ENCODE measurements at regions not wholly inside any gene's neighbourhood (a gene's known extent, or its start where the extent isn't known, plus 50 kb on each side); places are given as distances from the start of the nearest gene placed in this dataset.

GRCh38 chr2:65501836-65502235, 69.4 kb upstream of the SPRED2 start:
- Histone ChIP-seq H3K4me1 (no peaks in the 10 kb centered on the region), H3K36me3 (no peaks in the 10 kb centered on the region), H3K27ac (no peak overlapping the region), H3K9me3 (no peaks in the 10 kb centered on the region), H3K4me3 (no peak overlapping the region), H3K27me3 (no peaks in the 10 kb centered on the region)
- TF ChIP-seq EP300 (IDR thresholded peaks at IDR 0.05) = no peak
- TF ChIP-seq POLR2A (IDR thresholded peaks at IDR 0.05) = no peak
- no peak for TF ChIP-seq POLR2AphosphoS5 (IDR thresholded peaks at IDR 0.05)
- TF ChIP-seq, protein P1, sequence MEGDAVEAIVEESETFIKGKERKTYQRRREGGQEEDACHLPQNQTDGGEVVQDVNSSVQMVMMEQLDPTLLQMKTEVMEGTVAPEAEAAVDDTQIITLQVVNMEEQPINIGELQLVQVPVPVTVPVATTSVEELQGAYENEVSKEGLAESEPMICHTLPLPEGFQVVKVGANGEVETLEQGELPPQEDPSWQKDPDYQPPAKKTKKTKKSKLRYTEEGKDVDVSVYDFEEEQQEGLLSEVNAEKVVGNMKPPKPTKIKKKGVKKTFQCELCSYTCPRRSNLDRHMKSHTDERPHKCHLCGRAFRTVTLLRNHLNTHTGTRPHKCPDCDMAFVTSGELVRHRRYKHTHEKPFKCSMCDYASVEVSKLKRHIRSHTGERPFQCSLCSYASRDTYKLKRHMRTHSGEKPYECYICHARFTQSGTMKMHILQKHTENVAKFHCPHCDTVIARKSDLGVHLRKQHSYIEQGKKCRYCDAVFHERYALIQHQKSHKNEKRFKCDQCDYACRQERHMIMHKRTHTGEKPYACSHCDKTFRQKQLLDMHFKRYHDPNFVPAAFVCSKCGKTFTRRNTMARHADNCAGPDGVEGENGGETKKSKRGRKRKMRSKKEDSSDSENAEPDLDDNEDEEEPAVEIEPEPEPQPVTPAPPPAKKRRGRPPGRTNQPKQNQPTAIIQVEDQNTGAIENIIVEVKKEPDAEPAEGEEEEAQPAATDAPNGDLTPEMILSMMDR (IDR thresholded peaks at IDR 0.05) = no peak
- no peak for DNase-seq (ENCODE audit: low spot score in 2 of 2)
- WGBS = 97% methylated on average over 6 of the region's 6 CpGs

DNA sequence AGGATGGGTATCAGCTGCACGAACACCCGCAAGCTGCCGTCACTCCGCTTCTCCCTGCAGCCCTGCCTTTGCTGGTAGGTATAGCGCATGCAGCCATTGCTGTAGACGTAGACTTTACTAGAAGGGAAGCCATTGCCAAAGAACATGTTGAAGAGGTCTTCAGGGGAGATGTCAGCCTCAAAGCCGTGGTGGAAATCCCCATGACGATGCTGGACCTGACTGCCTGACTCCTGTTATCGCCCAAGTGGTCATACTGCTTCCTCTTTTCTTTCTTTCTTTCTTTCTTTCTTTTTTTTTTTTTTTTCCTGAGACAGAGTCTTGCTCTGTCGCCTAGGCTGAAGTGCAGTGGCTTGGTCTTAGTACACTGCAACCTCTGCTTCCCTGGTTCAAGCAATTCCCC, 68.7 kb upstream of the SPRED2 start:
- TF ChIP-seq POLR2A (IDR thresholded peaks at IDR 0.05) = no peak
- TF ChIP-seq, protein P1 (IDR thresholded peaks at IDR 0.05) = no peak
- TF ChIP-seq POLR2AphosphoS5 (IDR thresholded peaks at IDR 0.05) = no peak
- TF ChIP-seq EP300 (IDR thresholded peaks at IDR 0.05) = no peak
- Histone ChIP-seq H3K27ac (no peak overlapping the region), H3K4me3 (no peak overlapping the region), H3K4me1 (no peaks in the 10 kb centered on the region), H3K36me3 (no peaks in the 10 kb centered on the region), H3K27me3 (no peaks in the 10 kb centered on the region), H3K9me3 (no peaks in the 10 kb centered on the region)
- WGBS = 93% methylated on average over 10 of the region's 10 CpGs
- no peak for DNase-seq (ENCODE audit: low spot score in 2 of 2)

- no peaks in the 10 kb centered on the region for H3K27me3 ChIP-seq
- H3K36me3 ChIP-seq = no peaks in the 10 kb centered on the region
- H3K27ac ChIP-seq = no peak overlapping the region
- H3K4me3 ChIP-seq = no peak overlapping the region
- TF ChIP-seq, protein P1 (IDR thresholded peaks at IDR 0.05) = no peak
- TF ChIP-seq EP300 (IDR thresholded peaks at IDR 0.05) (no peak), POLR2A (IDR thresholded peaks at IDR 0.05) (no peak), POLR2AphosphoS5 (IDR thresholded peaks at IDR 0.05) (no peak)
- 93% methylated on average over 9 of the region's 9 CpGs for WGBS
- H3K4me1 ChIP-seq = no peaks in the 10 kb centered on the region
- no peak for DNase-seq (ENCODE audit: low spot score in 2 of 2)
- H3K9me3 ChIP-seq = no peaks in the 10 kb centered on the region
Observed at GRCh38 chr2:65500310-65501040, 68.1 kb upstream of the SPRED2 start.

DNA sequence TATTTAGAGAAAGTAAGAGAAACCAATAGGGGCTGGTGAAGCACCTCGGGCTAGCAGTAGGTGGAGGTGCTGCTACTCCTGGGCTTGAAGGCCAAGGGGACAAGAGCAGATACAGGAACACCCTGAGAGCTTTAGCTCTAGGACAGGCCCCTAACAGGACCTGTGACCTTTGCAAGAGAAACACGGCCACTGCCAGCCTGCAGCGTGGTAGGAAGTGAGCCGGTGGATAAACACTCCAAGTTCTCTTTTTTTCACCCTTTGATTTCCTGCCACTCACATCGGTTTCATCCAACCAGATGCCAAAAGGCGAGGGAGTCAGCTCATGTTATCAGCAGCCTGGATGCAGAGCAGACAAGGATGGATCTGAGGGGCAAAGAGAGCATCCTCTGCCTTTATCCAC, 66.8 kb upstream of the SPRED2 start:
- Histone ChIP-seq H3K27me3 (no peaks in the 10 kb centered on the region), H3K27ac (no peak overlapping the region), H3K9me3 (no peaks in the 10 kb centered on the region), H3K4me3 (no peak overlapping the region), H3K36me3 (no peaks in the 10 kb centered on the region), H3K4me1 (no peaks in the 10 kb centered on the region)
- no peak for TF ChIP-seq EP300 (IDR thresholded peaks at IDR 0.05)
- TF ChIP-seq, protein P1 (IDR thresholded peaks at IDR 0.05) = no peak
- no peak for TF ChIP-seq POLR2A (IDR thresholded peaks at IDR 0.05)
- no peak for TF ChIP-seq POLR2AphosphoS5 (IDR thresholded peaks at IDR 0.05)
- DNase-seq (ENCODE audit: low spot score in 2 of 2) = no peak
- WGBS = 59% methylated on average over 6 of the region's 6 CpGs

DNA sequence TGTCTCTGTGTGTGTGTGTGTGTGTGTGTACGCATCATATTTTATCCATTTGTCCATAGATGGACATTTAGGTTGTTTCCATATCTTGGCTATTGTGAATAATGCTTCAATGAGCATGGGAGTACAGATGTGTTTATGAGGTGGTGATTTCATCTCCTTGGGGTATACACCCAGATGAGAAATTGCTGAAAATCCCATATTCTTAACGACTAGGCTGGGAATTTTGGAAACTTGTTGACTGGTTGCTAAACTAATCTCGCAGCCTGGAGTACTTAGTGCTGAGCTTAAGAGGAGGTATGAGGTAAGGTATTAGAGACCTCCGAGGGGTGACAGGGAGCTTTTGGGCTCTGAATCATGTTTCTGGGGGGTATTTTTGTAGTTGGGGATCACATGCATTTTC, 66.0 kb upstream of the SPRED2 start:
- H3K27ac ChIP-seq = no peak overlapping the region
- H3K4me3 ChIP-seq = no peak overlapping the region
- no peaks in the 10 kb centered on the region for H3K36me3 ChIP-seq
- H3K27me3 ChIP-seq = no peaks in the 10 kb centered on the region
- no peak for DNase-seq (ENCODE audit: low spot score in 2 of 2)
- no peak for TF ChIP-seq POLR2A (IDR thresholded peaks at IDR 0.05)
- TF ChIP-seq POLR2AphosphoS5 (IDR thresholded peaks at IDR 0.05) = no peak
- no peak for TF ChIP-seq EP300 (IDR thresholded peaks at IDR 0.05)
- TF ChIP-seq, protein P1 (IDR thresholded peaks at IDR 0.05) = no peak
- 76% methylated on average over 4 of the region's 4 CpGs for WGBS
- no peaks in the 10 kb centered on the region for H3K4me1 ChIP-seq
- no peaks in the 10 kb centered on the region for H3K9me3 ChIP-seq

Measured in suprapubic skin (tissue), 4 donors.